ENCODE measurements at regions not wholly inside any gene's neighbourhood (a gene's known extent, or its start where the extent isn't known, plus 50 kb on each side); places are given as distances from the start of the nearest gene placed in this dataset.

DNA sequence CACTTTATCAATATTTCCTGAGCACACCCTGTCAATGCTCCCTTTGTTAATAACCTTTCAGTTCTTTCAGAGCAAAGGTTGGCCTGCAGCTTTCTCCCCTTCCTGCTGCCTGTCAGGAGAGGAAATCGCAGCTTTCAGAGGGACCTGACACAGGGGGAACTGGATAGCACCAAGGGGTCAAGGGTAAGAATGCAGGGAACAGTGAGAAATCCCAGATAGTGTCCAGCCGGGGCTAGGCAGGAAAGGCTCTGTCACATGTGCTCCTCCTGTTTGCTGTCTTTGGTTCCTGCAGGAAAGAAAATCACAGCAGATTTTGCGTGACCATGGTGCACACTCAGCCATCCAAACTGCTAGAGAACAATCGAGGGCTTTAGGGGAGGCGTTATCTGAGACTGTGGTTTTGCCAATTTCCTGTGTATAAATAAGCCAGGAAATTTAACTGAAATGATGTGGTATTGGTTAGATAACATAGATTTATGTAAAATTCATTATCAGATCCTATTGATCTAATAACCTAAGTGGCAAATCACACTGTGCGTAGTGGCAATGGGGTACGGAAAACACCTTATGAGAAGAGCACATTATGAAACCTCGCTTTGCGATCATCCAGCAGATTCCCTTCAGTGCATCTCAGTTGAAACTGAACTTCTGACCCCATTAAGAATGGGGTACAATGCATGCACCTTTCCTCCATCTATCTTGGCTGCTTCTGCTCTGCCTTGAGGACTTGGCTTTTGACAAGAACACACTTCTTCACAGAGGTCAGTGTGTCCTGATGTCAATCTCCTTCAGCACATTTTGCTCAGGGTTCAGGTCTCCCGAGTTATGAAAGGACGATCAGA is 178.0 kb downstream of the ICOS start:
- TF ChIP-seq POLR2A (IDR thresholded peaks at IDR 0.05) = no peak
- TF ChIP-seq, protein P1, sequence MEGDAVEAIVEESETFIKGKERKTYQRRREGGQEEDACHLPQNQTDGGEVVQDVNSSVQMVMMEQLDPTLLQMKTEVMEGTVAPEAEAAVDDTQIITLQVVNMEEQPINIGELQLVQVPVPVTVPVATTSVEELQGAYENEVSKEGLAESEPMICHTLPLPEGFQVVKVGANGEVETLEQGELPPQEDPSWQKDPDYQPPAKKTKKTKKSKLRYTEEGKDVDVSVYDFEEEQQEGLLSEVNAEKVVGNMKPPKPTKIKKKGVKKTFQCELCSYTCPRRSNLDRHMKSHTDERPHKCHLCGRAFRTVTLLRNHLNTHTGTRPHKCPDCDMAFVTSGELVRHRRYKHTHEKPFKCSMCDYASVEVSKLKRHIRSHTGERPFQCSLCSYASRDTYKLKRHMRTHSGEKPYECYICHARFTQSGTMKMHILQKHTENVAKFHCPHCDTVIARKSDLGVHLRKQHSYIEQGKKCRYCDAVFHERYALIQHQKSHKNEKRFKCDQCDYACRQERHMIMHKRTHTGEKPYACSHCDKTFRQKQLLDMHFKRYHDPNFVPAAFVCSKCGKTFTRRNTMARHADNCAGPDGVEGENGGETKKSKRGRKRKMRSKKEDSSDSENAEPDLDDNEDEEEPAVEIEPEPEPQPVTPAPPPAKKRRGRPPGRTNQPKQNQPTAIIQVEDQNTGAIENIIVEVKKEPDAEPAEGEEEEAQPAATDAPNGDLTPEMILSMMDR (IDR thresholded peaks at IDR 0.05) = no peak
